ENCODE measurements at regions not wholly inside any gene's neighbourhood (a gene's known extent, or its start where the extent isn't known, plus 50 kb on each side); places are given as distances from the start of the nearest gene placed in this dataset.

DNA sequence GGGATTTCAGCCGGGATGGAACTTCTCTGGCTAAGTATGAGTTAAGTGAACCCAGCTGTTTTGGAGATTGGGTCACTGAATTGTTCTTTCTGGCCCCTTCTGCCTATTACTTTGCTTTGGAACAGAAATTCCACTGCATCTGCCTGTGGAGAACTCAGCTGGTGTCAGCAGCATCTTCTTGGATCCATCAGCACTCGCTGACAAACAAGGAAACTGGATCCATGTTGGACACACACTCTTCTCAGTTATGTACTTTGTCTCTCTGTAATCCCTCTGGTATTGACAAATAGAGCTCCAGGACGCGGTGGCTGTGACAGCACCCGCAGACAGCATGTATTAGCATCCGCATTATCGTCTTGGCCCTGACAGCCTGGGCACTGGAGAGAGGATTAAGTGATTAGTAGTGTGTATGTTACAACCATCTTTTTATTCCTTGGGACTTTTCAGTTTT is 73.0 kb upstream of the BMPER start:
- TF ChIP-seq SP2 (CRISPR knock-in tag; IDR thresholded peaks at IDR 0.05): no peak
- TF ChIP-seq ZFP1 (CRISPR knock-in tag; IDR thresholded peaks at IDR 0.05): no peak
- no peak for TF ChIP-seq ZZZ3 (CRISPR knock-in tag; IDR thresholded peaks at IDR 0.05; ENCODE audit: borderline replicate concordance)
- no peak for TF ChIP-seq HNF4A (CRISPR knock-in tag; IDR thresholded peaks at IDR 0.05)
- no peak for TF ChIP-seq MYC (CRISPR knock-in tag; IDR thresholded peaks at IDR 0.05; ENCODE audit: borderline replicate concordance)
- TF ChIP-seq NCOR1 (IDR thresholded peaks at IDR 0.05; ENCODE audit: borderline replicate concordance, low read length): no peak
- TF ChIP-seq HCFC1 (IDR thresholded peaks at IDR 0.05; ENCODE audit: low read depth, low read length): no peak
- TF ChIP-seq ZBTB20 (CRISPR knock-in tag; IDR thresholded peaks at IDR 0.05; ENCODE audit: borderline replicate concordance, low read depth): no peak
- no peak for TF ChIP-seq EHMT2 (IDR thresholded peaks at IDR 0.05; ENCODE audit: borderline replicate concordance, low read depth, low read length)
- no peak for TF ChIP-seq MED13 (CRISPR knock-in tag; IDR thresholded peaks at IDR 0.05)

Measured in HepG2 (cell line).